ENCODE measurements at regions not wholly inside any gene's neighbourhood (a gene's known extent, or its start where the extent isn't known, plus 50 kb on each side); places are given as distances from the start of the nearest gene placed in this dataset.

DNA sequence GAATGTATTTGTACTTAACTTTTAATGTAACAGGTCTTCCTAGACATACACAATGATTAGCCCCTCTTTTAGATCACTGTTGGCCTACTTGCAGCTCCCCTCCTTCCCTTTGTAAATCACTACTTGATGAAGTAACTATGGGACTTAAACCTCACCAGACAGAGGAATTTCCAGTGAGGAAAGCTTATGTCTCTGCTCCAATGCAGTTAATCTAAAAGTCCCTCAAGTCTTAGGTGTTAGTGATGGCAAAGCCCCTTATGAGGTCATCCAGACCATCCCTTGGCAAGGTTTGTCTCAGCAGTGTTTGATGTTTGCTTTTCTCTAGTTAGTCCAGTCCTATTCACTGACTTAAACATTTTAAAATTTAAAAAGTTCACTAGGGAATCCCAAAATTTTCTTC, 877.3 kb upstream of the INTU start:
- no peak overlapping the region for H3K27ac Mint-ChIP-seq
- CTCF ChIA-PET, result no interaction called here
- DNase-seq, result no peak
- intact Hi-C loops (cut with micrococcal nuclease), result no loop called here
- no peaks in the 10 kb centered on the region for H3K36me3 Mint-ChIP-seq (ENCODE audit: low read depth)
- H3K4me1 Mint-ChIP-seq (ENCODE audit: low read depth), result no peaks in the 10 kb centered on the region
- ATAC-seq, result no peak
- H3K27me3 Mint-ChIP-seq, result no peaks in the 10 kb centered on the region
- TF ChIP-seq, protein P1, sequence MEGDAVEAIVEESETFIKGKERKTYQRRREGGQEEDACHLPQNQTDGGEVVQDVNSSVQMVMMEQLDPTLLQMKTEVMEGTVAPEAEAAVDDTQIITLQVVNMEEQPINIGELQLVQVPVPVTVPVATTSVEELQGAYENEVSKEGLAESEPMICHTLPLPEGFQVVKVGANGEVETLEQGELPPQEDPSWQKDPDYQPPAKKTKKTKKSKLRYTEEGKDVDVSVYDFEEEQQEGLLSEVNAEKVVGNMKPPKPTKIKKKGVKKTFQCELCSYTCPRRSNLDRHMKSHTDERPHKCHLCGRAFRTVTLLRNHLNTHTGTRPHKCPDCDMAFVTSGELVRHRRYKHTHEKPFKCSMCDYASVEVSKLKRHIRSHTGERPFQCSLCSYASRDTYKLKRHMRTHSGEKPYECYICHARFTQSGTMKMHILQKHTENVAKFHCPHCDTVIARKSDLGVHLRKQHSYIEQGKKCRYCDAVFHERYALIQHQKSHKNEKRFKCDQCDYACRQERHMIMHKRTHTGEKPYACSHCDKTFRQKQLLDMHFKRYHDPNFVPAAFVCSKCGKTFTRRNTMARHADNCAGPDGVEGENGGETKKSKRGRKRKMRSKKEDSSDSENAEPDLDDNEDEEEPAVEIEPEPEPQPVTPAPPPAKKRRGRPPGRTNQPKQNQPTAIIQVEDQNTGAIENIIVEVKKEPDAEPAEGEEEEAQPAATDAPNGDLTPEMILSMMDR (IDR thresholded peaks at IDR 0.05), result no peak
- H3K4me3 Mint-ChIP-seq, result no peak overlapping the region
- peaks cover 5% of the 10 kb centered on the region for H3K9me3 Mint-ChIP-seq
- POLR2A ChIA-PET, result no interaction called here

DNA sequence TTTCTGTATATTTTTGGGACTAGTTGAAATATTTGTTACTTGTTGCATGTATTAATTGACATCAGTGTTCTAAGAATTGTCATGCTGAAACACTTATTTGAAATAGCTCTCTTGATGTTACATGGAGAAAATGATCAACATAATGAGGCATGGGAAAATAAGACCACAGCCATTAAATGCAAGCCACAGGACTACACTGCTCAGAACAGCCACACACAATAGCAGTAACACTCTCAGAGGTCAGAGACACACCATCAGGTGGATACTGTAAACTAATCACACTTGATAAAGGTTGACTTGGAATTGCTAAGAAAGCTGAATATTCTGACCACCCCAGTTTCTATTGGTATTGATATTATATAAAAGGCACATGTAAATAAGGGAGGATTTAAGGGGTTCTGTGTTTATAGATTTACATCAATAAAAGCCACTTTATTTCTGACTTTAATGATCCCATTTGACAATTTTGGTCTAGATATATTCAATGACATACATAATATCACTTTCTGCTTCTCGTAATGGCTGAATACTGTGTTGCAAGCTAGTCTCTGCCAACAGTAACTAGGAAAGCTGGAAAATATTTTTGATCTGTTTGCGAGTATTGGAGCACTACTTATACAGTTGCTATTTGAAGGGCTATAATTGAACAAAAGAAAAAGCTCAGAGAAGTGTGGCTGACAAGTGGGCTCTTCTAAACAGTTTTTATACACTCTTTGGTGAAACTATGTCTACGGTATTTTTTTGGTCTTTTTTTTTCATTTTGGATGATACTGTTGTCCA, 876.5 kb upstream of the INTU start:
- intact Hi-C loops (cut with micrococcal nuclease), result no loop called here
- DNase-seq (no peak), ATAC-seq (no peak)
- Mint-ChIP-seq H3K4me3 (no peak overlapping the region), H3K4me1 (ENCODE audit: low read depth) (no peaks in the 10 kb centered on the region), H3K27ac (no peak overlapping the region), H3K9me3 (peaks cover 5% of the 10 kb centered on the region), H3K27me3 (no peaks in the 10 kb centered on the region), H3K36me3 (ENCODE audit: low read depth) (no peaks in the 10 kb centered on the region)
- TF ChIP-seq, protein P1 (IDR thresholded peaks at IDR 0.05), result no peak
- ChIA-PET POLR2A (no interaction called here), CTCF (no interaction called here)

DNA sequence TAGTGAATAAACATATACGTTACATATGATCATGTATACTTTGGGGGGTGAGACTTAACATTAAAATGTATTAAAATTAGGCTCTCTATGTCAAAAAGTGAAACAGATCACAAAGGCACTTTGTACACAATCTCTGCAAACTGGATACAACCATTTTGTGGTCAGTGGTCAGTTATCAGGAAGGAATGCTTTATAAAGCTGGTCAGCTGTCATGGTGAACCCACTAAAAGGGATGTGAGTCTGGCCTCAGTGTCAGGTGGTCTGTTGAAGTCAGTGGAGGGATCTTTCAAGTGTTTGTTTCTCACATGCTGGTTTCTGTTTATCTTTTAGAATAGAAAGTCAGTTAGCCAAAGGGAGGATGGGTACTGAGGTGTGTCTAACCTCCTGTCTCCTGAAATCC, 875.5 kb upstream of the INTU start:
- no peak for ATAC-seq
- Mint-ChIP-seq H3K9me3 (peaks cover 2% of the 10 kb centered on the region), H3K4me3 (no peak overlapping the region), H3K27ac (no peak overlapping the region), H3K27me3 (no peaks in the 10 kb centered on the region), H3K36me3 (ENCODE audit: low read depth) (no peaks in the 10 kb centered on the region), H3K4me1 (ENCODE audit: low read depth) (no peaks in the 10 kb centered on the region)
- intact Hi-C loops (cut with micrococcal nuclease), result no loop called here
- TF ChIP-seq, protein P1 (IDR thresholded peaks at IDR 0.05), result no peak
- ChIA-PET POLR2A (no interaction called here), CTCF (no interaction called here)
- no peak for DNase-seq

DNA sequence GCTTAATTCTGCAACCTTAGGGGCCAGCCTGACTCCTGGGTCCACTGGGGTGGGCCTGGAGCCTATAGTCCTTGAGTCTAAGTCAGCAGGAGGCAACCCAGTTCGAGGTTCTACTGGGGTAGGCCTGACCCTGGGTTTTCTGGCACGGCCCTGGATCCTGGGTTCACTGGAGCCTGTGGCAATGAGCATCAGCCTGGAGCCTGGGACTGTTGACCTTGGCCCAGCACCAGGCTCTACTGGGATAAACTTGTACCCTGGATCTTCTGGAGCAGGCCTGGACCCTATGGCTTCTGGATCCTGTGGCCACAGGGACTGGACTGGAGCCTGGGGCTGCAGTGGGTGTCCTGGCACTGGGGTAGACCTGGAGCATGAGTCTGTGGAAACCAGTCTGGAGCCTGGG, 874.3 kb upstream of the INTU start:
- intact Hi-C loops (cut with micrococcal nuclease), result no loop called here
- ATAC-seq, result no peak
- no peaks in the 10 kb centered on the region for H3K4me1 Mint-ChIP-seq (ENCODE audit: low read depth)
- ChIA-PET POLR2A (no interaction called here), CTCF (no interaction called here)
- H3K27me3 Mint-ChIP-seq, result no peaks in the 10 kb centered on the region
- no peak overlapping the region for H3K4me3 Mint-ChIP-seq
- no peak overlapping the region for H3K27ac Mint-ChIP-seq
- H3K36me3 Mint-ChIP-seq (ENCODE audit: low read depth), result no peaks in the 10 kb centered on the region
- no peaks in the 10 kb centered on the region for H3K9me3 Mint-ChIP-seq
- TF ChIP-seq, protein P1 (IDR thresholded peaks at IDR 0.05), result no peak
- no peak for DNase-seq

DNA sequence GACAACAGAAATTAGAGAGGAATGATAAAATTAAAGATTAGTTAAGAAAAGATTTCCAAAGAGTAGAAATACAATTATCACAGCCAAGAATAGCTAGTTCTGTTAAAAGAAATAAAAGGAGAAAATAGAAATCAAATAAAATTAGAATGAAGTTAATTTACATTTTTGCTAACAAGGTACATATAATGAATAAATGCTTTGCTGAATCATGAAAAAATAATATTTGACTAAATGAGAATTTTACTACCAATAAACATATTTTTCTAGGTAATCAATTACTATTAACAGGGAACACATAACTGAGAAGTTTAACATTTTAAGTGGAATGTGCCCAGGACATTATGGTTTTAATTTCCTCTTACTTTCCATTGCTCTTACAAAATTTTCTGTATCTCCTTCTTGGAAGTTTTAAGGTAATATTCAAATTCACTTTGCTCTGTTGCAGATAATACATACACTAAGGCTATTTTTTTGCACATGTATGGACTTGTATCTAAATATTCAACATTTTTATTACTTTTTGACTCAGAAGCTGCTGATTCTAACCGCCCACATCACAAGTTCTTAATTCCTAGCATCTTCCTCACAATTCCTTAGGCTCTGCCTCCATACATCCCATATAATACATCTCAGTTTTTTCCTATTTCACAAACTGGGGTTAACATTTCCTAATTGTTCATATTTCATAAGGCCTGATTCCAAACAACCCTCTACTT, 870.7 kb upstream of the INTU start:
- Mint-ChIP-seq H3K4me1 (ENCODE audit: low read depth) (no peaks in the 10 kb centered on the region), H3K4me3 (no peak overlapping the region), H3K27me3 (no peaks in the 10 kb centered on the region), H3K9me3 (peaks cover 2% of the 10 kb centered on the region), H3K27ac (no peak overlapping the region), H3K36me3 (ENCODE audit: low read depth) (no peaks in the 10 kb centered on the region)
- no peak for ATAC-seq
- TF ChIP-seq, protein P1 (IDR thresholded peaks at IDR 0.05), result no peak
- no peak for DNase-seq
- intact Hi-C loops (cut with micrococcal nuclease), result no loop called here
- ChIA-PET POLR2A (no interaction called here), CTCF (no interaction called here)
